NB4 (cell line): ENCODE measurements at regions not wholly inside any gene's neighbourhood (a gene's known extent, or its start where the extent isn't known, plus 50 kb on each side); places are given as distances from the start of the nearest gene placed in this dataset.

ENCODE experiments used
- CTCF ChIP-seq: IDR thresholded peaks from one replicate; pipeline ENCODE4 v1.5.1; 2012; ENCODE audit warnings: low read depth, low read length
- MYC ChIP-seq: IDR thresholded peaks from 2 replicates; pipeline ENCODE4 v1.6.1; 2011; ENCODE audit warnings: low read depth, low read length
- POLR2A ChIP-seq: IDR thresholded peaks from 2 replicates; pipeline ENCODE4 v1.6.1; 2011; ENCODE audit warnings: mild to moderate bottlenecking; ENCODE audit not compliant: insufficient read length; ENCODE audit errors: extremely low read depth

- no peak for TF ChIP-seq CTCF
- no peak for TF ChIP-seq POLR2A
- TF ChIP-seq MYC, result no peak
Measured at GRCh38 chr7:69186974-69187373, 411.3 kb upstream of the AUTS2 start.
